ENCODE measurements at regions not wholly inside any gene's neighbourhood (a gene's known extent, or its start where the extent isn't known, plus 50 kb on each side); places are given as distances from the start of the nearest gene placed in this dataset.
A peak's percentile ranks its signal among the peaks of the same experiment; 100 is the strongest.

GRCh38 chr16:74033441-74033995 lies 263.1 kb upstream of the PSMD7 start:
- DNase-seq (ENCODE audit: low spot score), result no peak

- DNase-seq (ENCODE audit: low spot score), result no peak
Measured at GRCh38 chr16:74031551-74031950, 265.1 kb upstream of the PSMD7 start.

GRCh38 chr16:74030000-74030706 lies 266.5 kb upstream of the PSMD7 start:
- no peak for DNase-seq (ENCODE audit: low spot score)

- peak; percentile 10 for DNase-seq (ENCODE audit: low spot score)
Measured at GRCh38 chr16:74029115-74029792, 267.4 kb upstream of the PSMD7 start.

GRCh38 chr16:74026373-74027281 lies 270.0 kb upstream of the PSMD7 start:
- no peak for DNase-seq (ENCODE audit: low spot score)

GRCh38 chr16:74024953-74025352 lies 271.7 kb upstream of the PSMD7 start:
- DNase-seq (ENCODE audit: low spot score), result no peak

GRCh38 chr16:74020095-74020670 lies 276.4 kb upstream of the PSMD7 start:
- DNase-seq (ENCODE audit: low spot score), result no peak

GRCh38 chr16:74019612-74020011 lies 277.0 kb upstream of the PSMD7 start:
- DNase-seq (ENCODE audit: low spot score), result no peak

- DNase-seq (ENCODE audit: low spot score), result no peak
Measured at GRCh38 chr16:74015953-74016352, 280.7 kb upstream of the PSMD7 start.

- no peak for DNase-seq (ENCODE audit: low spot score)
Measured at GRCh38 chr16:73998707-73999106, 297.9 kb upstream of the PSMD7 start.

GRCh38 chr16:73997971-73998370 lies 298.6 kb upstream of the PSMD7 start:
- DNase-seq (ENCODE audit: low spot score), result no peak

GRCh38 chr16:73997340-73997711 lies 299.3 kb upstream of the PSMD7 start:
- DNase-seq (ENCODE audit: low spot score), result no peak

- peak; percentile 88 for DNase-seq (ENCODE audit: low spot score)
Measured at GRCh38 chr16:73996624-73997339, 299.8 kb upstream of the PSMD7 start.

GRCh38 chr16:73993878-73994277 lies 302.7 kb upstream of the PSMD7 start:
- DNase-seq (ENCODE audit: low spot score), result no peak

- no peak for DNase-seq (ENCODE audit: low spot score)
Measured at GRCh38 chr16:73978407-73978784, 318.2 kb upstream of the PSMD7 start.

GRCh38 chr16:73976644-73977043 lies 320.0 kb upstream of the PSMD7 start:
- DNase-seq (ENCODE audit: low spot score), result no peak

- DNase-seq (ENCODE audit: low spot score), result no peak
Measured at GRCh38 chr16:73973174-73973573, 323.4 kb upstream of the PSMD7 start.

GRCh38 chr16:73966851-73967250 lies 329.8 kb upstream of the PSMD7 start:
- DNase-seq (ENCODE audit: low spot score), result no peak

- no peak for DNase-seq (ENCODE audit: low spot score)
Measured at GRCh38 chr16:73965591-73965990, 331.0 kb upstream of the PSMD7 start.

GRCh38 chr16:73956587-73957494 lies 339.8 kb upstream of the PSMD7 start:
- DNase-seq (ENCODE audit: low spot score), result peak; percentile 37
